K562 (cell line): ENCODE measurements at regions not wholly inside any gene's neighbourhood (a gene's known extent, or its start where the extent isn't known, plus 50 kb on each side); places are given as distances from the start of the nearest gene placed in this dataset.

Experiments used
- DNMT1 ChIP-seq: fragments of 450-650 bp; IDR thresholded peaks from 2 replicates; pipeline ENCODE4 v1.6.1; 2016; ENCODE audit warnings: antibody characterized with exemption, mild to moderate bottlenecking
- GABPB2 ChIP-seq: fragments of 250-450 bp; sonication (Bioruptor Pico); conservative IDR thresholded peaks from 2 replicates; pipeline ENCODE4 v1.5.1; 2021; ENCODE audit warnings: mild to moderate bottlenecking
- HOXB6 ChIP-seq: fragments of 250-450 bp; sonication (Bioruptor Pico); IDR thresholded peaks from 2 replicates; pipeline ENCODE4 v1.5.1; 2022; ENCODE audit warnings: mild to moderate bottlenecking, borderline replicate concordance
- MAFF ChIP-seq: IDR thresholded peaks from 2 replicates; pipeline ENCODE4 v1.6.1; 2012; ENCODE audit warnings: low read length, improper control_type of control experiment
- MXI1 ChIP-seq: IDR thresholded peaks from 2 replicates; pipeline ENCODE4 v1.6.1; 2011; ENCODE audit warnings: low read depth, mild to moderate bottlenecking, improper control_type of control experiment, low read length
- RFX5 ChIP-seq: IDR thresholded peaks from 2 replicates; pipeline ENCODE4 v1.6.1; 2011; ENCODE audit warnings: low read depth, mild to moderate bottlenecking, improper control_type of control experiment, low read length
- SMC3 ChIP-seq: conservative IDR thresholded peaks from 2 replicates; pipeline ENCODE4 v1.6.1; 2011; ENCODE audit warnings: low read depth, low read length, improper control_type of control experiment; ENCODE audit not compliant: insufficient read depth
- TEAD4 ChIP-seq, 2 experiments: sonication (generic) in 1 of 2; formaldehyde crosslinking in 1 of 2; IDR thresholded peaks; 2 replicates each; pipeline versions ENCODE4 v1.6.1 to v1.8.0; 2012 to 2022; ENCODE audit warnings: borderline replicate concordance in 1 of 2, inconsistent platforms in 1 of 2, low read length in 1 of 2, mild to moderate bottlenecking in 1 of 2, missing genetic modification reagents in 1 of 2
- ZEB2 ChIP-seq: fragments of 450-650 bp; IDR thresholded peaks from 2 replicates; pipeline ENCODE4 v1.6.1; 2016
- ZFX ChIP-seq: sonication (generic); formaldehyde crosslinking; IDR thresholded peaks from 2 replicates; pipeline ENCODE4 v1.8.0; 2022; ENCODE audit warnings: mild to moderate bottlenecking, missing genetic modification reagents, moderate library complexity
- ZNF174 ChIP-seq: fragments of 250-450 bp; sonication (Bioruptor Pico); IDR thresholded peaks from 2 replicates; pipeline ENCODE4 v1.4.0; 2020; ENCODE audit warnings: mild to moderate bottlenecking
- ZNF24 ChIP-seq: fragments of 450-650 bp; IDR thresholded peaks from 2 replicates; pipeline ENCODE4 v1.6.1; 2016
- TF ChIP-seq, protein P1 (sequence below): fragments of 450-650 bp; formaldehyde crosslinking; IDR thresholded peaks from 2 replicates; pipeline ENCODE4 v1.4.0; 2020; ENCODE audit warnings: mild to moderate bottlenecking, moderate library complexity
- TF ChIP-seq, protein P2 (sequence below), 3 experiments: IDR thresholded peaks in 2 of 3; conservative IDR thresholded peaks in 1 of 3; 2 replicates each; pipeline ENCODE4 v1.5.1; 2011 to 2012; ENCODE audit warnings: low read length in 3 of 3, mild to moderate bottlenecking in 3 of 3, control low read depth in 2 of 3, improper control_type of control experiment in 1 of 3, inconsistent platforms in 1 of 3, low read depth in 1 of 3, mixed read lengths in 1 of 3, moderate library complexity in 1 of 3; ENCODE audit not compliant: insufficient read depth in 2 of 3

DNA sequence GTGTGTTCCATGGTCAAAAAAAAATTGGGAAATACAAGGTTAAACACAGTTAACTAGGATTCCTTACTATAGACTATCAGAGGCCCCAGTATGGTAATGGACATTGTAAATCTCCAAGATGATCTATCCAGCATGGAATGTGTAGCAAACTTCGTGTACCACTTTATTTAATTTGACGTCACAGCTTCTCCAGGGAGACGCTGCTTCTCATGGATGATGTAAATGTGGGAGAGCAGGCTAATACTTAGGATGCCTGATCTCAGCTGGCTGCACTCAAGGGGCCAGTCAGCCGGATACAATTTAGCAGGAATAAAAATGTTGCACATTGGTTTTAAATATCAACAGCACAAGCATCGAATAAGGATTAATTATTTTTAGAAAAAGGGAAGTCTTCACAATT lies 111.7 kb upstream of the HPF1 start:
- no peak for TF ChIP-seq ZNF174 (CRISPR knock-in tag)
- TF ChIP-seq MXI1 = no peak
- TF ChIP-seq TEAD4 (IDR thresholded peaks at IDR 0.05; ENCODE audit: low read length) = no peak
- no peak for TF ChIP-seq TEAD4 (CRISPR knock-in tag; IDR thresholded peaks at IDR 0.05; ENCODE audit: borderline replicate concordance)
- no peak for TF ChIP-seq GABPB2
- TF ChIP-seq MAFF = no peak
- TF ChIP-seq DNMT1 = no peak
- TF ChIP-seq SMC3 = no peak
- no peak for TF ChIP-seq ZNF24
- TF ChIP-seq RFX5 = no peak
- TF ChIP-seq, protein P1, sequence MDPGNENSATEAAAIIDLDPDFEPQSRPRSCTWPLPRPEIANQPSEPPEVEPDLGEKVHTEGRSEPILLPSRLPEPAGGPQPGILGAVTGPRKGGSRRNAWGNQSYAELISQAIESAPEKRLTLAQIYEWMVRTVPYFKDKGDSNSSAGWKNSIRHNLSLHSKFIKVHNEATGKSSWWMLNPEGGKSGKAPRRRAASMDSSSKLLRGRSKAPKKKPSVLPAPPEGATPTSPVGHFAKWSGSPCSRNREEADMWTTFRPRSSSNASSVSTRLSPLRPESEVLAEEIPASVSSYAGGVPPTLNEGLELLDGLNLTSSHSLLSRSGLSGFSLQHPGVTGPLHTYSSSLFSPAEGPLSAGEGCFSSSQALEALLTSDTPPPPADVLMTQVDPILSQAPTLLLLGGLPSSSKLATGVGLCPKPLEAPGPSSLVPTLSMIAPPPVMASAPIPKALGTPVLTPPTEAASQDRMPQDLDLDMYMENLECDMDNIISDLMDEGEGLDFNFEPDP = no peak
- TF ChIP-seq ZEB2 = no peak
- TF ChIP-seq ZFX = no peak
- TF ChIP-seq, protein P2, sequence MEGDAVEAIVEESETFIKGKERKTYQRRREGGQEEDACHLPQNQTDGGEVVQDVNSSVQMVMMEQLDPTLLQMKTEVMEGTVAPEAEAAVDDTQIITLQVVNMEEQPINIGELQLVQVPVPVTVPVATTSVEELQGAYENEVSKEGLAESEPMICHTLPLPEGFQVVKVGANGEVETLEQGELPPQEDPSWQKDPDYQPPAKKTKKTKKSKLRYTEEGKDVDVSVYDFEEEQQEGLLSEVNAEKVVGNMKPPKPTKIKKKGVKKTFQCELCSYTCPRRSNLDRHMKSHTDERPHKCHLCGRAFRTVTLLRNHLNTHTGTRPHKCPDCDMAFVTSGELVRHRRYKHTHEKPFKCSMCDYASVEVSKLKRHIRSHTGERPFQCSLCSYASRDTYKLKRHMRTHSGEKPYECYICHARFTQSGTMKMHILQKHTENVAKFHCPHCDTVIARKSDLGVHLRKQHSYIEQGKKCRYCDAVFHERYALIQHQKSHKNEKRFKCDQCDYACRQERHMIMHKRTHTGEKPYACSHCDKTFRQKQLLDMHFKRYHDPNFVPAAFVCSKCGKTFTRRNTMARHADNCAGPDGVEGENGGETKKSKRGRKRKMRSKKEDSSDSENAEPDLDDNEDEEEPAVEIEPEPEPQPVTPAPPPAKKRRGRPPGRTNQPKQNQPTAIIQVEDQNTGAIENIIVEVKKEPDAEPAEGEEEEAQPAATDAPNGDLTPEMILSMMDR (IDR thresholded peaks at IDR 0.05 in 2 of 3, conservative IDR thresholded peaks at IDR 0.05 in 1 of 3; ENCODE audit: insufficient read depth in 2 of 3, low read depth in 1 of 3, low read length in 3 of 3) = no peak
- TF ChIP-seq HOXB6 = no peak
